Stomach (tissue), 8 donors: ENCODE measurements at regions not wholly inside any gene's neighbourhood (a gene's known extent, or its start where the extent isn't known, plus 50 kb on each side); places are given as distances from the start of the nearest gene placed in this dataset.
A peak's percentile ranks its signal among the peaks of the same experiment; 100 is the strongest.

Source experiments
- DNase-seq, 2 donors: peaks; one replicate each; pipeline versions ENCODE4 v3.0.0 to v3.0.0-alpha.2; 2013 to 2019
- H3K27ac ChIP-seq, 5 donors: fragments of 200-600 bp in 4 of 5; sonication (generic) in 4 of 5; one replicate each; pipeline ENCODE4 v1.5.1; 2013 to 2019; ENCODE audit warnings: mild to moderate bottlenecking in 1 of 5, moderate library complexity in 1 of 5
- H3K27me3 ChIP-seq, 3 donors: fragments of 200-600 bp; sonication (generic); one replicate each; pipeline ENCODE4 v1.5.1; 2017 to 2019; ENCODE audit warnings: mixed run types in 1 of 3
- H3K36me3 ChIP-seq, 4 donors: fragments of 200-600 bp; sonication (generic); 1 replicate in 3 of 4; 2 replicates in 1 of 4; pipeline ENCODE4 v1.5.1; 2016 to 2019
- H3K4me1 ChIP-seq, 4 donors: fragments of 200-600 bp; sonication (generic); one replicate each; pipeline ENCODE4 v1.5.1; 2016 to 2019
- H3K4me3 ChIP-seq, 4 donors: fragments of 200-600 bp; sonication (generic) in 3 of 4; one replicate each; pipeline ENCODE4 v1.5.1; 2016 to 2019; ENCODE audit warnings: mild to moderate bottlenecking in 1 of 4
- H3K9me3 ChIP-seq, 4 donors: fragments of 200-600 bp; sonication (generic); one replicate each; pipeline ENCODE4 v1.5.1; 2016 to 2019
- EP300 ChIP-seq: sonication (generic); formaldehyde crosslinking; IDR thresholded peaks from one replicate; pipeline ENCODE4 v1.6.1; 2017; ENCODE audit warnings: antibody characterized with exemption
- POLR2A ChIP-seq, 4 donors: fragments of 450-650 bp; IDR thresholded peaks; one replicate each; pipeline ENCODE4 v1.6.1; 2016; ENCODE audit warnings: antibody characterized with exemption in 4 of 4, control low read depth in 2 of 4, mild to moderate bottlenecking in 1 of 4, moderate library complexity in 1 of 4
- POLR2AphosphoS5 ChIP-seq, 3 donors: sonication (generic); formaldehyde crosslinking; IDR thresholded peaks; one replicate each; pipeline ENCODE4 v1.6.1; 2016; ENCODE audit warnings: antibody characterized with exemption in 3 of 3
- WGBS, 5 donors: extraction: QIAGEN DNeasy Blood & Tissue Kit in 3 of 5; methylation state at CpG; one replicate each; pipeline versions ENCODE4 v1.1.5 to v1.1.7; 2013 to 2018; 5-methylcytosine and 5-hydroxymethylcytosine counted together
- intact Hi-C: fragments of 100-400 bp; cut with DNase I; formaldehyde crosslinking; loops from one replicate; pipeline ENCODE4 v1.15.1; 2023; ENCODE audit warnings: low total_unique reads
- TF ChIP-seq, protein P1 (sequence below), 7 experiments: fragments of 450-650 bp in 4 of 7; fragments of 200-600 bp in 3 of 7; sonication (generic) in 3 of 7; IDR thresholded peaks; one replicate each; pipeline ENCODE4 v1.5.1; 2016 to 2019; ENCODE audit warnings: antibody characterized with exemption in 7 of 7, control low read depth in 2 of 7, mild to moderate bottlenecking in 1 of 7
- donor health status: healthy with polysubstance abuse.
- donor health status: Bipolar disorder and iron deficiency.
- donor health status: healthy.

DNA sequence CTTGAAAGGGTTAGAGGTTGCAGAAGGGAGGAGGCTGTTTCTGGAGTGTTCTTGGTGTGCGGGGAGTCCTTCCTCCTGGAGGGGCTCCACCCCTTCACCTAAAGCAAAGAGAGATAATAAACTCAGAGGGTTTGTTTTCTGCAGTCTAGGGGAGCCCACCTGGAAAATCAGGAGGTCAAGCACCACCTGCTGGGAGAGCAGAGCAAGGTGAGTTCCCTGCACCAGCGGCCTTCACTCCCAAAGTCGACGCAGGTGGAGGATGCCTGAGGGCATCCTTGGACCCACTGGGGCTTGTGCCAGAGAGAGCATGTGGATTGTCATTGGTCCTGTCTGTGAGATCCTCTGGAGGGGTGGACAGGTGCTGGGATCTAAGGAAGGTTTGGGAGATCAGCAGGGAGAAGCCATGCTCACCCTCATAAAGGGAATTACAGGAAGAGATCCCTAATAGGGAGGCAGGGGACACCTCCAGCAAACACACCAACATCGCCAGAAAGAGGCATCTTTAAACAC, 116.7 kb downstream of the KCNF1 start:
- Histone ChIP-seq H3K4me3 (no peak overlapping the region), H3K4me1 (peaks cover 0 to 7% (median 5%) of the 10 kb centered on the region in 4 donors), H3K36me3 (no peaks in the 10 kb centered on the region), H3K9me3 (peaks cover 0 to 9% (median 7%) of the 10 kb centered on the region in 4 donors), H3K27me3 (no peaks in the 10 kb centered on the region), H3K27ac (no peak overlapping the region)
- DNase-seq = peak in 1 of 2 donors; percentile 17
- intact Hi-C loops = no loop called here
- TF ChIP-seq POLR2AphosphoS5 (IDR thresholded peaks at IDR 0.05) (no peak), POLR2A (IDR thresholded peaks at IDR 0.05) (no peak), EP300 (no peak)
- TF ChIP-seq, protein P1, sequence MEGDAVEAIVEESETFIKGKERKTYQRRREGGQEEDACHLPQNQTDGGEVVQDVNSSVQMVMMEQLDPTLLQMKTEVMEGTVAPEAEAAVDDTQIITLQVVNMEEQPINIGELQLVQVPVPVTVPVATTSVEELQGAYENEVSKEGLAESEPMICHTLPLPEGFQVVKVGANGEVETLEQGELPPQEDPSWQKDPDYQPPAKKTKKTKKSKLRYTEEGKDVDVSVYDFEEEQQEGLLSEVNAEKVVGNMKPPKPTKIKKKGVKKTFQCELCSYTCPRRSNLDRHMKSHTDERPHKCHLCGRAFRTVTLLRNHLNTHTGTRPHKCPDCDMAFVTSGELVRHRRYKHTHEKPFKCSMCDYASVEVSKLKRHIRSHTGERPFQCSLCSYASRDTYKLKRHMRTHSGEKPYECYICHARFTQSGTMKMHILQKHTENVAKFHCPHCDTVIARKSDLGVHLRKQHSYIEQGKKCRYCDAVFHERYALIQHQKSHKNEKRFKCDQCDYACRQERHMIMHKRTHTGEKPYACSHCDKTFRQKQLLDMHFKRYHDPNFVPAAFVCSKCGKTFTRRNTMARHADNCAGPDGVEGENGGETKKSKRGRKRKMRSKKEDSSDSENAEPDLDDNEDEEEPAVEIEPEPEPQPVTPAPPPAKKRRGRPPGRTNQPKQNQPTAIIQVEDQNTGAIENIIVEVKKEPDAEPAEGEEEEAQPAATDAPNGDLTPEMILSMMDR (IDR thresholded peaks at IDR 0.05) = no peak
- WGBS, 5 donors = 74 to 87% (median 79%) methylated on average over 5 of the region's 5 CpGs

DNA sequence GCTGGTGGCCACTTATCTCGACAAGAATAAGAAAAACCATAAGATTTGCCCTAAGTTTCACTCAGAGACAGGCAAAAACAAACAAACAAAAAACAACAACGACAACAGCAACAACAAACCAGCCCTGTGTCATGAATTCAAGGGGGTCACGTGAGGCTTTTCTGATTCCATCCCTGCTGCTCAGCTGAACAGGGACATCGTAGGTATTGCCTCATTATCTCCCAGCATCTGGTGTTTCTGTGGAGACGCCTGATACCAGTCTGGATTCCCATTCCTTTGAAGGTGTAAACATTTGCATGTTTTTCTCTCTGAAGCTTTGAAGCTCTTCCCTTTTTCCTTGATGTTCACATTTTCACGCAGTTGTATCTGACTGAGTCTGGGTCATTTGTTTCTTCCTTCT, 117.4 kb downstream of the KCNF1 start:
- no peaks in the 10 kb centered on the region for H3K27me3 ChIP-seq
- no peaks in the 10 kb centered on the region for H3K36me3 ChIP-seq
- DNase-seq = no peak
- intact Hi-C loops = no loop called here
- TF ChIP-seq POLR2A (IDR thresholded peaks at IDR 0.05) (no peak), POLR2AphosphoS5 (IDR thresholded peaks at IDR 0.05) (no peak), EP300 (no peak)
- TF ChIP-seq, protein P1 (IDR thresholded peaks at IDR 0.05) = no peak
- H3K4me3 ChIP-seq = no peak overlapping the region
- no peak overlapping the region for H3K27ac ChIP-seq
- H3K4me1 ChIP-seq = peaks cover 0 to 5% (median 3%) of the 10 kb centered on the region in 4 donors
- H3K9me3 ChIP-seq = peaks cover 0 to 13% (median 12%) of the 10 kb centered on the region in 4 donors
- WGBS, 5 donors = 71 to 84% (median 76%) methylated on average over 6 of the region's 6 CpGs

DNA sequence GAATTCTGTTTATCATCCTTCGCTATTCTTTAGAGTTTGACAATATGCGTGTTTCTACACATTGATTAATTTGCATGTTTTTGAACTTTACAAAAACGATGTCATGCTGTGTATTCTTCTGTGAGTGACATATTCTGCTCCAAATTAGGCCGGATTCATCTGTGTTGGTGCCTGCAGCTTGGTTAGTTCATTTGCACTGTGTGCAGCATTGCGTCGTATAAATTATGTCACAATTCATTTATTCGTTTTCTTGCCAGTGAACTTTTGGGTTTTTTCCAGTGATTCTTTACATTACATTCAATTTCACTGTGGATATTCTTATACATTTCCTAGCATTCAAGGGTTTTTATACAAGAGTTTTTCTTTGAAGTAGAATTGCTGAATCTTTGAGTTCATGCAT, 118.3 kb downstream of the KCNF1 start:
- no peaks in the 10 kb centered on the region for H3K36me3 ChIP-seq
- intact Hi-C loops = no loop called here
- no peaks in the 10 kb centered on the region for H3K27me3 ChIP-seq
- H3K4me1 ChIP-seq = peaks cover 0 to 5% (median 0%) of the 10 kb centered on the region in 4 donors
- DNase-seq = no peak
- 87 to 94% (median 89%) methylated on average over 7 of the region's 7 CpGs for WGBS, 5 donors
- TF ChIP-seq POLR2AphosphoS5 (IDR thresholded peaks at IDR 0.05) = no peak
- no peak overlapping the region for H3K27ac ChIP-seq
- H3K9me3 ChIP-seq = peaks cover 0 to 14% (median 12%) of the 10 kb centered on the region in 4 donors
- H3K4me3 ChIP-seq = no peak overlapping the region

DNA sequence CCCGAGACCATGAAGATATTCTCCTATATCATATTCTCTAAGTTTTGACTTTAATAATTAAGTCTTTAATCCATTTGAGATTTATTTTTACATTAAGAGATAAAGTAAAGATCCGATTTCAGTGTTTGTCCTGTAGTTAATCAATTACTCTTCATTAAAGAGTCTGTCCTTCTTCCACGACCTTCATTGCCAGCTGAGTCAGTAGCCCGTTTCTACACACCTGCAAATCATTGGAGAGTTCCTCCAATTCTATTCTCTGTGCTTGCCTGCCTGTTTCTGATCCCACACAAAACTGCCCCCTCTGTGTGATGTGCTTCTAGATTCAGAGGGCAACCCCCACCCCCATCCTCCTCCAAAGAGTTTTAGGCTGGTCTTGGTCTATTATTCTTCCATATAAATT, 119.2 kb downstream of the KCNF1 start:
- Histone ChIP-seq H3K9me3 (peaks cover 0 to 17% (median 13%) of the 10 kb centered on the region in 4 donors), H3K4me1 (peaks cover 0 to 5% (median 0%) of the 10 kb centered on the region in 4 donors), H3K4me3 (no peak overlapping the region), H3K27me3 (no peaks in the 10 kb centered on the region), H3K27ac (no peak overlapping the region), H3K36me3 (no peaks in the 10 kb centered on the region)
- no peak for TF ChIP-seq POLR2A (IDR thresholded peaks at IDR 0.05)
- TF ChIP-seq EP300 = no peak
- TF ChIP-seq, protein P1 (IDR thresholded peaks at IDR 0.05) = no peak
- no peak for TF ChIP-seq POLR2AphosphoS5 (IDR thresholded peaks at IDR 0.05)
- peak; percentile 23 to 34 for DNase-seq
- WGBS, 5 donors = 26 to 41% (median 30%) methylated on average over 4 of the region's 4 CpGs
- intact Hi-C loops = no loop called here

DNA sequence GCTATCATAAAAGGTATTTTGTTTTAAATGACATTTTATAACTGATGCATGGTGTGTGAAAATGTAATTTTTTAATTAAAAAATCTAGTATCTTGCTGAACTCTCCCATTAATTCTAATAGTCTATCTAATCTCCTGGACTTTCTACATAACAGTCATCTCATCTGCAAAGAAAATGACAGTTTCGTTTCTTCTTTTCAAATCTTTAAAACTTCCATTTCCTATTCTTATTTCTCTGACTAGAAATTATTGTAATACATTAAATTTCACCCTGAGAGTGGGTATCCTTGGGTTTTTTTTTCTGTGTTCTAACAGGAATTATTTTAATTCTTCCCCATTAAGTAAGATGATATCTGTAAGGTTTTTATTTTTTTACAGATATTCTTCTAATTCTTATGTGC, 120.1 kb downstream of the KCNF1 start:
- H3K9me3 ChIP-seq = peaks cover 0 to 25% (median 19%) of the 10 kb centered on the region in 4 donors
- WGBS, 5 donors = 63 to 80% (median 71%) methylated on average over 1 of the region's 1 CpG
- no peak overlapping the region for H3K4me3 ChIP-seq
- intact Hi-C loops = no loop called here
- no peaks in the 10 kb centered on the region for H3K27me3 ChIP-seq
- TF ChIP-seq POLR2AphosphoS5 (IDR thresholded peaks at IDR 0.05) (no peak), EP300 (no peak), POLR2A (IDR thresholded peaks at IDR 0.05) (no peak)
- TF ChIP-seq, protein P1 (IDR thresholded peaks at IDR 0.05) = no peak
- H3K27ac ChIP-seq = no peak overlapping the region
- no peak for DNase-seq
- no peaks in the 10 kb centered on the region for H3K36me3 ChIP-seq
- peaks cover 0 to 5% (median 0%) of the 10 kb centered on the region in 4 donors for H3K4me1 ChIP-seq
